Endothelial cell of umbilical vein (primary cell): ENCODE measurements at regions not wholly inside any gene's neighbourhood (a gene's known extent, or its start where the extent isn't known, plus 50 kb on each side); places are given as distances from the start of the nearest gene placed in this dataset.

ENCODE experiments used
- BruUV-seq: library from RNA; stranded (reverse); fragments of 400-500 nt; replicated peaks from 2 replicates; lab custom pipeline; 2021; lab: Mats Ljungman, UMichigan
- CTCF ChIA-PET: fragments of 300-600, 350-600 bp; sonication (Branson Sonifier 250); formaldehyde crosslinking; loops from one replicate; lab custom pipeline; 2021; ENCODE audit warnings: antibody characterized with exemption, inconsistent platforms; lab: Charles Lee
- POLR2A ChIA-PET: fragments of 300-600, 350-600 bp; sonication (Branson Sonifier 250); formaldehyde crosslinking; loops from one replicate; lab custom pipeline; 2021; ENCODE audit warnings: antibody characterized with exemption, inconsistent platforms; lab: Charles Lee
- DNase-seq: peaks from one replicate; pipeline ENCODE4 v3.0.0-alpha.2; 2011; ENCODE audit warnings: low read depth, low spot score
- FAIRE-seq: peaks from 2 replicates; lab custom pipeline; 2011; peaks lifted over from hg19 to GRCh38; lab: Jason Lieb, UNC
- H2AFZ ChIP-seq: 2 replicates; pipeline ENCODE4 v1.6.0; 2012; ENCODE audit warnings: low read depth, low read length, control low read depth, inconsistent platforms
- H3K27ac ChIP-seq: 2 replicates; pipeline ENCODE4 v1.5.1; 2011; ENCODE audit warnings: low read depth, mild to moderate bottlenecking, control low read depth, low read length, moderate library complexity; ENCODE audit not compliant: insufficient read depth
- H3K27me3 ChIP-seq, 2 experiments: 2 replicates each; pipeline versions ENCODE4 v1.6.0 to v1.6.1; 2011; ENCODE audit warnings: low read length in 2 of 2, mixed read lengths in 1 of 2; ENCODE audit not compliant: control insufficient read depth in 2 of 2, insufficient read depth in 2 of 2
- H3K36me3 ChIP-seq, 2 experiments: 2 replicates in 1 of 2; 3 replicates in 1 of 2; pipeline ENCODE4 v1.5.1; 2011; ENCODE audit warnings: low read length in 2 of 2, mild to moderate bottlenecking in 1 of 2, moderate library complexity in 1 of 2; ENCODE audit not compliant: control insufficient read depth in 2 of 2, insufficient read depth in 2 of 2; ENCODE audit errors: extremely low read depth in 1 of 2
- H3K4me1 ChIP-seq: 3 replicates; pipeline ENCODE4 v1.5.1; 2011; ENCODE audit warnings: mild to moderate bottlenecking, low read length; ENCODE audit not compliant: control insufficient read depth, insufficient read depth; ENCODE audit errors: extremely low read depth
- H3K4me2 ChIP-seq: 2 replicates; pipeline ENCODE4 v1.6.1; 2011; ENCODE audit warnings: low read length, control low read depth, mixed read lengths; ENCODE audit not compliant: insufficient read depth
- H3K4me3 ChIP-seq, 3 experiments: fragments of 200-600 bp in 1 of 3; sonication (generic), shearing (Covaris generic) in 1 of 3; replicated peaks in 1 of 3; 2 replicates each; pipeline ENCODE4 v1.5.1; 2011 to 2016; ENCODE audit warnings: control low read depth in 3 of 3, low read length in 3 of 3, mild to moderate bottlenecking in 2 of 3, inconsistent platforms in 1 of 3, low read depth in 1 of 3, moderate library complexity in 1 of 3; ENCODE audit not compliant: insufficient read depth in 1 of 3
- H3K79me2 ChIP-seq: 2 replicates; pipeline ENCODE4 v1.6.0; 2012; ENCODE audit warnings: low read length, inconsistent platforms; ENCODE audit not compliant: control insufficient read depth, insufficient read depth
- H3K9ac ChIP-seq: replicated peaks from 2 replicates; pipeline ENCODE3; 2011; ENCODE audit warnings: low read length, control low read depth; ENCODE audit not compliant: insufficient read depth; ENCODE audit errors: extremely low read depth
- H3K9me1 ChIP-seq: replicated peaks from 3 replicates; pipeline ENCODE4 v1.6.0; 2011; ENCODE audit warnings: mild to moderate bottlenecking, low read length; ENCODE audit not compliant: control insufficient read depth, insufficient read depth; ENCODE audit errors: extremely low read depth
- H3K9me3 ChIP-seq: replicated peaks from 2 replicates; pipeline ENCODE4 v1.5.1; 2012; ENCODE audit warnings: low read length, inconsistent platforms; ENCODE audit not compliant: control insufficient read depth, insufficient read depth
- H4K20me1 ChIP-seq: replicated peaks from 2 replicates; pipeline ENCODE3; 2011; ENCODE audit warnings: mild to moderate bottlenecking, low read length; ENCODE audit not compliant: control insufficient read depth, insufficient read depth; ENCODE audit errors: extremely low read depth
- EZH2 ChIP-seq: IDR thresholded peaks from 2 replicates; pipeline ENCODE4 v1.6.1; 2012; ENCODE audit warnings: borderline replicate concordance, low read depth, mild to moderate bottlenecking, moderate library complexity, low read length, inconsistent platforms; ENCODE audit not compliant: severe bottlenecking
- FOS ChIP-seq: IDR thresholded peaks from 2 replicates; pipeline ENCODE4 v1.6.1; 2011; ENCODE audit warnings: mild to moderate bottlenecking, low read length, moderate library complexity, borderline replicate concordance; ENCODE audit not compliant: insufficient read depth
- GATA2 ChIP-seq: IDR thresholded peaks from 2 replicates; pipeline ENCODE4 v1.7.0; 2011; ENCODE audit warnings: low read depth, mild to moderate bottlenecking, moderate library complexity, mixed read lengths, low read length; ENCODE audit not compliant: insufficient read length, insufficient read depth
- JUN ChIP-seq: IDR thresholded peaks from 2 replicates; pipeline ENCODE4 v1.6.1; 2011; ENCODE audit warnings: borderline replicate concordance, low read depth; ENCODE audit not compliant: insufficient read length, insufficient read depth
- MAX ChIP-seq: IDR thresholded peaks from 2 replicates; pipeline ENCODE4 v1.6.1; 2011; ENCODE audit not compliant: insufficient read depth, insufficient read length
- POLR2A ChIP-seq: IDR thresholded peaks from 2 replicates; pipeline ENCODE4 v1.6.1; 2012; ENCODE audit warnings: low read depth, mild to moderate bottlenecking, control low read depth, low read length
- POLR2AphosphoS5 ChIP-seq: IDR thresholded peaks from 2 replicates; pipeline ENCODE4 v1.6.1; 2012; ENCODE audit warnings: low read depth, mild to moderate bottlenecking, control low read depth, low read length, moderate library complexity; ENCODE audit not compliant: insufficient read depth
- dilution Hi-C: fragments of 300-500 bp; cut with MboI; formaldehyde crosslinking; loops from one replicate; pipeline ENCODE4 v1.15.0; 2019; ENCODE audit warnings: low sequenced_read_pairs; ENCODE audit not compliant: extremely low pct_ligation_motif_present
- intact Hi-C: fragments of 100-400 bp; cut with micrococcal nuclease; formaldehyde crosslinking; loops from one replicate; pipeline ENCODE4 v1.10.0; 2022

GRCh38 chr13:37435881-37436280 lies 162.7 kb downstream of the POSTN start:
- ChIA-PET POLR2A (no interaction called here), CTCF (no interaction called here)
- Histone ChIP-seq H3K36me3 (no peaks in the 10 kb centered on the region), H4K20me1 (no peaks in the 10 kb centered on the region), H3K27ac (no peak overlapping the region), H3K9me1 (no peaks in the 10 kb centered on the region), H3K4me1 (no peaks in the 10 kb centered on the region), H3K4me3 (no peak overlapping the region), H3K4me2 (no peak overlapping the region), H3K27me3 (no peaks in the 10 kb centered on the region), H3K79me2 (no peaks in the 10 kb centered on the region), H3K9ac (no peak overlapping the region), H2AFZ (no peak overlapping the region), H3K9me3 (no peaks in the 10 kb centered on the region)
- intact Hi-C loops (no loop called here), dilution Hi-C loops (no loop called here)
- TF ChIP-seq POLR2AphosphoS5 (no peak), GATA2 (no peak)
- no TSS peak for BruUV-seq
- DNase-seq (no peak), FAIRE-seq (no peak)

DNA sequence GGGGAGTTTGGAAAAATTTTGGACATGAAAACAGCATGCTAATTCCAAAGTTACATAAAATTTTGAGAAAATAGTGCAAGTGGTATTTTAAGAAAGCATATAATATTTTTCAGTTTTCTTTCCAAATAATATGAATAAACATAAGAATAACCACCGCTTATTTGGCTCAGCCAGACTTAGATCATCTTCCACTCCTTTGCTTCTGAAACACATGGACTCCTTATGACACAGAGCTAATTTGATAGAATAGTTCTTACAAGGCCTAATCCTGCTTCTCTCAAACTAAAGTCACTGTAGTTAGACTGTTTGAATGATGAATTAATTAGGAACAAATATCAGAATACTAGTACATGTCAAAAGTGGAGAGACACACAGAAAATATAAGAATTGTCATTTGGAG lies 165.5 kb downstream of the POSTN start:
- ChIA-PET POLR2A (no interaction called here), CTCF (no interaction called here)
- FAIRE-seq (no peak), DNase-seq (no peak)
- dilution Hi-C loops (no loop called here), intact Hi-C loops (no loop called here)
- no peaks in the 10 kb centered on the region for H3K79me2 ChIP-seq
- no TSS peak for BruUV-seq
- no peaks in the 10 kb centered on the region for H4K20me1 ChIP-seq
- no peak overlapping the region for H3K27ac ChIP-seq
- no peaks in the 10 kb centered on the region for H3K4me1 ChIP-seq
- no peaks in the 10 kb centered on the region for H3K9me1 ChIP-seq
- no peak overlapping the region for H3K9ac ChIP-seq
- H2AFZ ChIP-seq, result no peak overlapping the region
- no peak overlapping the region for H3K4me2 ChIP-seq
- no peaks in the 10 kb centered on the region for H3K9me3 ChIP-seq
- no peaks in the 10 kb centered on the region for H3K27me3 ChIP-seq
- H3K4me3 ChIP-seq, result no peak overlapping the region
- no peaks in the 10 kb centered on the region for H3K36me3 ChIP-seq
- TF ChIP-seq JUN, result no peak
- no peak for TF ChIP-seq GATA2
- TF ChIP-seq MAX, result no peak
- TF ChIP-seq FOS, result no peak
- TF ChIP-seq POLR2A, result no peak
- TF ChIP-seq EZH2, result no peak
